Activated CD4-positive, CD25-positive, alpha-beta regulatory T cell treated with anti-CD3 and anti-CD28 coated beads, Interleukin-2, amount 50 U/mL, for 24 hours (primary cell): ENCODE measurements at regions not wholly inside any gene's neighbourhood (a gene's known extent, or its start where the extent isn't known, plus 50 kb on each side); places are given as distances from the start of the nearest gene placed in this dataset.
"Not testable (repeated sequence)": the region's sequence is repeated elsewhere in the genome, so short reads cannot be mapped to it uniquely, and the experiment has no call there.

Experiments used
- ATAC-seq, 2 donors: fragments of 150-1000 bp; cut with Tn5 transposase; one replicate each; pipeline ENCODE4 v1.10.0; 2021; ENCODE audit warnings: mild to moderate bottlenecking in 1 of 2, moderate library complexity in 1 of 2

- ATAC-seq = no peak
Observed at GRCh38 chr2:47652061-47652690, 81.4 kb upstream of the KCNK12 start.

DNA sequence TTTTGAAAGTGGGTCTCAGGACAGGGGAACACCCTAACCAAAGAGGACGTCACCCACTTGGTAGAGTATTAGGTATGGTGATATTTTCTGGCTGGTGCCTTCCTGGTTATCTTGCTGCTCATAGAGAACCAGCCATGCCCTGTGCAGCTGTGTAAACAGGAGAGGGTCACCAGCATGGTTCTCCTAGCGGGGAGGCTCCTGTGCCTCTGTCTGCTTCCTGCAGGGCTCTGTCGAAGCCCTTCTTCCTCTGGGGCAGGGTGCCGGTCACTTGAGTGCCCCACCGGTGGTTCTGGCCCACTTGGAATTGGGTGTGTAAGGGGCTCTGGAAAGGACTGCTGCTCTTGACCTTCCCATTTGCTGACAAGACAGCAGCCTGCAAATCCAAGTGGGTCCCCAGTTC lies 80.5 kb upstream of the KCNK12 start:
- no peak for ATAC-seq

DNA sequence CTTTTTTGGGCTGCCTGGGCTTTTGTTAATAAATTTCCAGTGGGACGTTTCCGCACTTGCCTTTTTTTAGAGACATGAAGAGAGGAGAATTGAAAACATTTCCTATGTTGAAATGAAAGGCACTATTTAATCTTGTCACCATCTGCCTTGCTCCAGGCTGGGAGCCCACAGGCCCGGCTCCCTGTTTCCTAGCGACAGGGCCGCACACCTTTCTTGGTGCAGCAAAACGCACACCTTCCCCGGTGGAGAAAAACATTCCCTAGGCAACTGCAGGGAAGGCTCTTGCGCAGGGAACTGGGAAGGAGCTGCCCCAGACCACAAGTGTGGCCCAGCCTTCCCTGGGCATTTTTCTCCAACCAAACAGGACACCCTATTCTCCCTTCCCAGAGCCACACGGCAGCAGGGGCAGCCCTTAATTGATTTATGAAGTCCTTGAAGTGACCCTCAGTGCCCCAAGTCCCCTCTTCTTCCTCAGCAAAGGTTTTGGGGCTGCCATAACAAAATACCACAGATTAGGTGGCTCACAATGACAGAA lies 79.3 kb upstream of the KCNK12 start:
- no peak for ATAC-seq

DNA sequence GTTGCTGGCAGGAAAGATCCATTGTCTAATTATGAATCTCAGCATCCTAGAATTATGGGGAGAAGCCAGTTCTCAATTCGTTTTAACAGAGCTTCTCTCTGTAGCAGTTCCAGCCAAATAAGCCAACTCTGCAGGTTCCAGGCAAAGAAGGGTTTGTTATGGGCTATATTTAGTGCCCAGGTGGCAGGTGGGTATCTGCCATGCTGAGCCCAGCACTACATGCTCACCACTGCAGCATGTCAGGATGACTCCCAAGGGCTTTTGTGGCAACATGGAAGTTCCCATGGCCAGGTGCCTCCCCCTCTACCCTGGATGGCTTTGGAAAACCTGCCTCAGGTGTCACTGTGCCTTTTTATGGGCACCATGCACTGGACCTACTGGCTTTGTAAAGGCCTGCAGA lies 74.5 kb upstream of the KCNK12 start:
- ATAC-seq = no peak

DNA sequence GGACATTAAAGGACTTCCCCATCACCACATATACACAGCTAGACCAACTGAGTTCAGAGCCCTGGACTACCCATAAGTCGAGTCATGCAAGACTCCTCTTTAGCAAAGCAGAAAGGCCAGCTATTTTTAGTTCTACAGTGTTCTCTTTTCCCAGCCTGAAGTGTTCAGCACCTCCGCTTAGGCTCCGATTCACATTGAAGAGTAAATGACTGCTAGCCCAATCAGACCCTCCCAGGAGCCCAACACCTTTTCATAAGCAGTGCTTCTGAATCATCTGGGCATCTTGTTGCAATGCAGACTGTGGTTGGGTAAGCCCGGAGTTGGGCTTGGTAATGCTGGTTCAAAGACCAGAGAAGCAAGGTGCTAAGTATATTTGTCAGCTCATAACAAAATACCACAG lies 73.6 kb upstream of the KCNK12 start:
- ATAC-seq = no peak

DNA sequence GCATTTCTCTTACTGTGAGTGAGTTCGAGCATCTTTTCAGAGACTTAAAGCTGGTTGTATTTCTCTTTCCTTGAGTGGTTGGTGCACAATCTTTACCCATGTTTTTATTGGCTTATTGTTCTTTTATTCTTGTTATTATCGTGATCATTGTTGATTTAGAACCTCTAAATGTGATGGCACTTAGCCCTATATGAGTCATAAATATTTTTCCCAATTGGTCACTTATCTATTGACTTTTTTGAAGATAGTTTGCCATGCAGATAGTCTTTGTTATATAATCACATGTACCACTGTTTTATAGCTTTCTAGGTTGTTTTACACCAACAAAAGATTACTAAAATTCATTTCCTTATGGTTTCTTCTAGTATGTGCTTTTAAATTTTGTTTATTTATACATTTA lies 70.6 kb upstream of the KCNK12 start:
- no peak for ATAC-seq

DNA sequence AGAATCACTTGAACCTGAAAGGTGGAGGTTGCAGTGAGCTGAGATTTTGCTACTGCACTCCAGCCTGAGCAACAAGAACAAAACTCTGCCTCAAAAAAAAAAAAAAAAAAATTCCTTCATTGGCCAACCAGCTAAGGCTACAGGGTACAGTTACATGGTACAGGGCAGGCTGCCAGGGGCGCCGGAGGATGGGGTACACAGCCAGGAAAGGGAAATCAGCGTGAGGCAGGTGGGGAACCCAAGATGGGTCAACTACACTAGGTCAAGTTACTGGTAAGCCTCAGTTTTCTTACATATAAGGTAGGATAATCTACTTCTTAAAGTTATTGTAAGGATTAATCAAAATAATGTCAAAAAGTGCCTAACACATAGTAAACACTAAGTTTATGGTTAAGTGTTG lies 69.6 kb upstream of the KCNK12 start:
- no peak for ATAC-seq

DNA sequence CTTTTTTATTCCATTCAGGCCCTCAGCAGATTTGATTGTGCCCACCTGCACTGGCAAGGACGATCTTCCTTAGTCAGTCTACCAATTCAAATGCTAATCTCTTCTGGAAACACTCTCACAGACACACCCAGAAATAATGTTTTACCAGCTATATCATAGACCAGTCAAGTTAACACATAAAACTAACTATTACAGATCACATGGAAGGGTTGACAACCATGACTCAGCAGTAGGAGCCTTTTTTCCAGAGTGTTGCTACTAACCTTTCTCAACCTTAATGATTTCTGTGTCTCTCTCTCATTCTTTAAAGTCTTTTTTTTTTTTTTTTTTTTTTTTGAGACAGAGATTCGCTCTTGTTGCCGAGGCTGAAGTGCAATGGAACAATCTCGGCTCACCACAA lies 68.7 kb upstream of the KCNK12 start:
- no peak for ATAC-seq

DNA sequence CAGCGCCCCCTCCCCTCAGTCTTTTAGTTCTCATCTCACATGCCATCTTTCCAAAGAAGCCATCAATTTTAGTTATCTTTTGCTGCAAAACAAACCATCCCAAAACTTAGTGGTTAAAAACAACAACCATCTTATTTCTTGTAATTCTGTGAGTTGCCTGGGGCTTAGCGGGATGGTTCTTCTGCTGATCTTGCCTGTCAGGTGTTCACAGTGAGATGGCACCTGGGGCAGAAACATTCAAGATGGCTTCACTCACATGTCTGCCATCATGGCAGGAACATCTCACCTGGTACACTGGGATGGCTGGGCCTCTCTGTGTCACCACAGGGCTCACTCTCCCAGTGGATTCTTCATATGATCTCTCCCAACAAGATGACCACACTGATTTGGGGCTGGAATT lies 67.6 kb upstream of the KCNK12 start:
- ATAC-seq = no peak

DNA sequence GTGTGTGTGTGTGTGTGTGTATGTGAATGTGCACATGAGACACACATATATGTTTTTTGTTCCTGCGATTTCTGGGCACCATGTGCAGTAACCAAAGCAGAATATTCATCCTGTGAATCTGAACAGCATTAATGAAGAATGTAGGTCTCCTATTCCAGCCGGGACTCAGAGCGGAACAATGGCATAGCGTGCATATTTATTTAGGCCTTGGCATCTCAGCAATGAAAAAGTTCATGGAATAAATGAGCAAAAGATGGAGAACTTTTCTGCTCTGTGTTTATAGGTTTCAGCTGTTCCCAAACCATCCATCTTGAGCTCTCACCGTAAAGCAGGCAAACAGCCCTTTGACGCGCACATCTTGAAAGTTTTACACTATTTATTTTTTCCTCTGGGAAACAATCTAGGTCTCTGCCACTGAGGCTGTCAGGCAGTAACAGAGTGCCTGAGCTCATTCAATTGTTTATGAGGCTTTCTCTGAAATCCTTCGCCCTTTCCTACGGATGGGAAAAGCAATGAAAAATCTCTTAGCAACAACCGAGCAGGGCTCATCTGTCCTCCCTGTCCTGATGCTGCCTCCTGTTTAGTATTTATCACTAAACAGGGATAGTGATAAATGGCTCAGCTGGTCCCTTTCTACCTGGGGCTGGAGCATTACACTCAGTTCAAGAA lies 65.9 kb upstream of the KCNK12 start:
- no peak for ATAC-seq

DNA sequence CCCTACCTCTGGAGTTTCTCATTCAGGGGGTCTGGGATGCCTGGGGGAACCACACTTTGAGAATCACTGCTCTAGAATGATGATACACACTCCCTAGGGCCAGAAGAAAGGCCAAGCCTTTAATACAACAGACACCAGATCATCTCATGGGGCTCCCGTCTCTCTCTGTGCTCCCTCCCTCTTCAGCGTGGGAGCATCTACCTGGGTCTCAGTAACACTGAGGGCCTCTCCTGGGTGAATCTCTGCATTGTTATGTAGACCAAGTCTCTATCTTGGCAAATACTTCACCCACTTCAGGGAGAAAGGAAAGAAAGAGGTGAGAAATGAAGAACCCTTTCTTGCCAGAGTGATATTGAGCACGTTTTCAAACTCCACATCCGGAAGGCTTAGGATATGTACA lies 65.4 kb upstream of the KCNK12 start:
- ATAC-seq = no peak

DNA sequence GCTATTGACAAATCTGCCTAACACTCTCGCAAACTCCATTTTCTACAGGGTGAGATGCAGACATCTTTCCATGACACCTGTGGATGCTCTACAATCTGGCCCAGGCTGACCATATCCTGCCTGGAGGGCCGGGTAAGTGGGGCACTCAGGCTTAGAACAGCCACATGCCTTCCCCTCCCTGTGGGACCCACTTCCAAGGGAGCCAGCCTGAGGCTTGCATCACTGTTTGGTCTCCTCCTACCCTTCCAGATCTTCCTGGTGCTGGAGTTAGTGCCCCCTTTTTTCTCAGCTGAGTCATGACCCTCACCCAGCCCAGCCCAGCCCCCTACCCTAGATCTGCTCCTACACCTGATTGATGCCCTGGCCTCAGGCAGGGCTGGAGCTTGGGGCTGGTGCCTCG lies 62.0 kb upstream of the KCNK12 start:
- no peak for ATAC-seq

DNA sequence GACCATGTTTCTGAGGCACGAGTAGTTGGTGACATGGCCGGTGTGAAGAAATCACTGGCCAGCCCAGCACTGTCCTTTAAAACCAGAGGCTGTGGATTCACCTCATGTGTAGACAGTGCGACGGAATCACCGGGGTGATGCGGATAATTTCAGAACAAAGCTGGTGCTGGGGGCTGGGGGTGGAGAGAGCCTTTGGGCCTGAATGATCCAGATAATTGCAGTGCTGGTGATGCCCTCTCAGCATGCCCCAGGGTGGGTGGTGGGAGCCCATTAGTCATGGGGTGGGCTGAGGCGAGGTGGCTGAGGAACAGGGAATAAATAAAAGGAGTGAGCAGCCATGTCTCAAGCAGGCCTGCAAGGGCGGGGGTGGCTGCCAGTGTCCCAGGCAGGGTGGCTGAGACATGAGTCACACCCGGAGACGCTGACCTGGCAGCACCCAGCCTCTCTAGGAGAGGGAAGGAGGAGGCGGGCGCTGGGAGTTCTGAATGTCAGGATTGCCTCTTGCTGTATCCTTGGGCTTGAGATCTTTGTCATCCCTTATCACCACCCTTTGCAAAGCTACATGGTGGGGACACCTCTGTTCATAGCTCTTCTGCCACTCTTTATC lies 61.1 kb upstream of the KCNK12 start:
- no peak for ATAC-seq

- no peak for ATAC-seq
Observed at GRCh38 chr2:47631306-47631705, 60.5 kb upstream of the KCNK12 start.

DNA sequence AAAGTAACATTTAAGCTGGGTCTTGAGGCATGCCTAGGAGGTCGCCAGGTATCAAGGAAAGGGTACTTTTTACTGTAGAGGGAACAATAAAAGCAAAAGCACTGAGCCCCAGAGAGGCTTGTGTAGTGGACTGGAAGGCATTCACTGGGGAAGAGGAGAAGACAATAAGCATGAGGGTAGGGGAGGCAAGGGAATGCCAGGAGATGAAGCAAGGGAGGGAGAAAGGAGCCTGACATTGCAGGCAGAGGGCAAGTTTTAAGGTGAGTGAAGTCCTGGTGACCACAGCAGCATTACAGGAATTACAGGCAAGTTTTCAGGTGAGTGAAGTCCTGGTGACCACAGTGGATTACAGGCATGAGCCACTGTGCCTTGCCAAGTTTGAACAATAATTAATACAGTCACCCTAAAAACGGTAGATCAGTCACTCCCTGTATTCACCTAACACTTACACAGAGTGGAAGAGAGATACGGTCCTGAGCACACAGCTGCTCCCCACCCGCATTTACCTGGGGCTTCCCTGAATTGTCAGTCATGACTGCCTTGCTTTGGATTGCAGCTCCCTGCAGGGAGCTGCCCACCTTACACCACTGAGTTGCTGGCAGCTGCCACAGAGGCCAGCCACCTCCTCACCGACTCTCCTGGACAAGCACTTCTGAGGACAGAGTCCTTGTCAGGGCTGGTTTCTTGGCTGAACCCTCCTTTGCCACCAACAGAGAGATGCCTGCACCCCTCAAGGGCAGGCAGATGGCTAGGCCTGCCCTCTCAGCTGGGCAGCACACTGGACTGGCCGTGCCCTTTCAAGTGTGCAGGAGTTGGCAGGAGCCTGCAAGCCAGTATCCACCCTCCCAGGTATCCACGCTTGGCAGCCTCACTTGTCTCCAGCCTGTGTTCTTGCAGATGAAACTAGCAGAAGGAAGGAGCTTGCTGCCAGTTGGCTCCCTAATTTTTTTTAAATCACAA lies 59.0 kb upstream of the KCNK12 start:
- no peak for ATAC-seq

DNA sequence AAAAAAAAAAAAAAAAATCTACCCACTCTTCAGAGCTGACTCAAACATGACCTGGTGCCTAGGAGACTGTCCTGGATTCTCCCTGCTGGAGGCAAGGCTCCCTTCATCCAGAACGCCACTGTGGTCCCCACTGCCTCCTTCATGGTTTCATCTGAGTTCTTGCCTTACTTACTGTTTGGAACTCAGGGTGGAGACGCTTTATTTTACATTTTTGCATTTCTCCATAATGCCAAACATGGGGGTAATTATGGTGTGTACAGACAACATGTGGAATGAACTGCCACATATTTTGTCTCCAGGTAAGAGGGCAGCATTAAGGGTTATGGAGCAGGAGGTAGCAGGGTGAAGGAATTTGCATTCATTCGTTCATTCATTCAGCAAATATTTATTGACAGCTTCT lies 58.1 kb upstream of the KCNK12 start:
- no peak for ATAC-seq

GRCh38 chr2:47626664-47627063 lies 55.9 kb upstream of the KCNK12 start:
- ATAC-seq = no peak

GRCh38 chr2:47623140-47623539 lies 52.4 kb upstream of the KCNK12 start:
- not testable (repeated sequence) for ATAC-seq

DNA sequence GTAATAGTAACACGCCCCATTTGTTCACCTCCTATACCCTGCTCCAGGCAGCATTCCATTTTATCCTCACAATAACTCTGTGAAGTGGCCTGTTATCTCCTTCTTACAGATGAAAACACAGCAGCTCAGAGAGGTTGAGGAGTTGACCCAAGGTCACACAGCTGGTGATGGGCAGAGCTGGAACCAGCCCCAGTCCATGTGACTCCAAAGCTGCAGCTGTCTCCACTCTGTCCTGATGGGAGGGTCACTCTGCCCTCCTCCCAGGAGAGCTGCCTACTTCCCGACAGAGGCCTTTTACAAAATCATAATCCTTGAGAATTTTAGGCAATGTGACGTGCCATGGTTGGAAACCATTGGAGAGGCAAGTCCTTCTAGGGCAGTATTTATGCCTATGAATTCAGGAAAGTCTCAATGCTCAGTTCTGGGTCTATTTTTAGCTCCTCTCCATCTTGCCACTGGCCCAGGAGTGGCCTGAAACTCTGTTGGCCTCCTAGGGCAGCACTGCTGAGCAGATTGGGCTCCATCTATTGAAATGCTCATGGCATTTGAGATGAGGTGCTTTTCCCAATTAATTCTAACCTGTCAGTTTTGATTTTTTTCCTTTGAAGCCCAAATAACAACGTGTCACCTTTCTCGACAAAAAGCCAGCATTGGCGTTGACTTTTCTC lies 50.1 kb upstream of the KCNK12 start:
- no peak for ATAC-seq
